GM21423 (cell line): ENCODE measurements at regions not wholly inside any gene's neighbourhood (a gene's known extent, or its start where the extent isn't known, plus 50 kb on each side); places are given as distances from the start of the nearest gene placed in this dataset.

ENCODE experiments used
- ATAC-seq: cut with Tn5 transposase; IDR thresholded peaks from one replicate; pipeline ENCODE4 v1.9.1; 2021; ENCODE audit warnings: mild to moderate bottlenecking, moderate library complexity; ENCODE audit not compliant: unreplicated experiment

GRCh38 chr20:17093782-17094181 lies 133.1 kb upstream of the PCSK2 start:
- ATAC-seq, result no peak

GRCh38 chr20:17097603-17098002 lies 129.2 kb upstream of the PCSK2 start:
- no peak for ATAC-seq

GRCh38 chr20:17100506-17100905 lies 126.3 kb upstream of the PCSK2 start:
- no peak for ATAC-seq

GRCh38 chr20:17107127-17107526 lies 119.7 kb upstream of the PCSK2 start:
- no peak for ATAC-seq

GRCh38 chr20:17108896-17109295 lies 117.9 kb upstream of the PCSK2 start:
- ATAC-seq, result no peak

- no peak for ATAC-seq
Measured at GRCh38 chr20:17109307-17109706, 117.5 kb upstream of the PCSK2 start.

GRCh38 chr20:17128206-17128605 lies 98.6 kb upstream of the PCSK2 start:
- ATAC-seq, result no peak

- ATAC-seq, result no peak
Measured at GRCh38 chr20:17129089-17129488, 97.8 kb upstream of the PCSK2 start.

GRCh38 chr20:17137692-17138091 lies 89.1 kb upstream of the PCSK2 start:
- no peak for ATAC-seq

GRCh38 chr20:17138237-17138636 lies 88.6 kb upstream of the PCSK2 start:
- no peak for ATAC-seq

- ATAC-seq, result no peak
Measured at GRCh38 chr20:17140894-17141293, 85.9 kb upstream of the PCSK2 start.

- no peak for ATAC-seq
Measured at GRCh38 chr20:17141568-17141967, 85.3 kb upstream of the PCSK2 start.

GRCh38 chr20:17142666-17143065 lies 84.2 kb upstream of the PCSK2 start:
- no peak for ATAC-seq

- no peak for ATAC-seq
Measured at GRCh38 chr20:17150858-17151257, 76.0 kb upstream of the PCSK2 start.

GRCh38 chr20:17155401-17155800 lies 71.4 kb upstream of the PCSK2 start:
- ATAC-seq, result no peak

- no peak for ATAC-seq
Measured at GRCh38 chr20:17158701-17159100, 68.1 kb upstream of the PCSK2 start.

GRCh38 chr20:17161673-17162481 lies 65.0 kb upstream of the PCSK2 start:
- no peak for ATAC-seq

GRCh38 chr20:17168026-17168612 lies 58.7 kb upstream of the PCSK2 start:
- ATAC-seq, result no peak

- no peak for ATAC-seq
Measured at GRCh38 chr20:17169585-17170136, 57.2 kb upstream of the PCSK2 start.

GRCh38 chr20:17171746-17172280 lies 55.0 kb upstream of the PCSK2 start:
- no peak for ATAC-seq

GRCh38 chr20:17172836-17173516 lies 53.9 kb upstream of the PCSK2 start:
- ATAC-seq, result no peak
